Brain microvascular endothelial cell (primary cell): ENCODE measurements at regions not wholly inside any gene's neighbourhood (a gene's known extent, or its start where the extent isn't known, plus 50 kb on each side); places are given as distances from the start of the nearest gene placed in this dataset.
"Not testable (repeated sequence)": the region's sequence is repeated elsewhere in the genome, so short reads cannot be mapped to it uniquely, and the experiment has no call there.

Experiments used
- DNase-seq: peaks from one replicate; pipeline ENCODE4 v3.0.0-alpha.2; 2020
- H3K27ac ChIP-seq: fragments of 250-450 bp; sonication (Bioruptor Pico); 2 replicates; pipeline ENCODE4 v1.5.1; 2020; ENCODE audit warnings: mild to moderate bottlenecking, moderate library complexity
- H3K27me3 ChIP-seq: fragments of 250-450 bp; sonication (Bioruptor Pico); replicated peaks from 2 replicates; pipeline ENCODE4 v1.5.1; 2020; ENCODE audit warnings: mild to moderate bottlenecking
- H3K36me3 ChIP-seq: fragments of 250-450 bp; sonication (Bioruptor Pico); replicated peaks from 2 replicates; pipeline ENCODE4 v1.5.1; 2020; ENCODE audit warnings: mild to moderate bottlenecking
- H3K4me3 ChIP-seq: 2 replicates; pipeline ENCODE4 v1.5.1; 2011; ENCODE audit warnings: low read depth, mild to moderate bottlenecking, control low read depth, low read length, moderate library complexity
- in situ Hi-C: cut with HindIII; loops from 2 replicates; pipeline ENCODE4 v1.10.0; 2017; ENCODE audit warnings: low sequenced_read_pairs, low pct_ligation_motif_present
- TF ChIP-seq, protein P1 (sequence below): IDR thresholded peaks from 2 replicates; pipeline ENCODE4 v1.5.1; 2011; ENCODE audit warnings: low read depth, mild to moderate bottlenecking, moderate library complexity, low read length, control low read depth, inconsistent platforms; ENCODE audit errors: missing control alignments

DNA sequence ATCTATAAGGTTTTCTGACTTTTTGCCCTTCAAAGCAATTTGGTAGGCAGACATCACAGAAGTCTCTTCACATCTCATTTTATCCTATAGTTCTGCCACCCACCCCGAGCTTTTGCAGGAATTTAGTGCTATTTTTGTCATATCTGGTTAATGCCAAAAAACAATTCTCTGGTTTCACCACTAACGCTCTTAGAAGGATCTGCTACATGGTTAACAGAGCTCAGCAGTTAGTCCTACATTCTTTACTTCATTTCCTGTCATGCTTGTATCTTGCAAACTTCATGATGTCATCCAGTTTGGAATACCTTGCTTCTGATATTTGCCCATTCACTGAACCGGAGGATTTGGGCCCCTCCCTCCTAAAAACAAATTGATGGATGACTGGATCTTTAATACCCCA, 116.8 kb upstream of the SERPINE2 start:
- DNase-seq = no peak
- H3K27me3 ChIP-seq = no peaks in the 10 kb centered on the region
- H3K27ac ChIP-seq = no peak overlapping the region
- in situ Hi-C loops = no loop called here
- H3K36me3 ChIP-seq = no peaks in the 10 kb centered on the region
- TF ChIP-seq, protein P1, sequence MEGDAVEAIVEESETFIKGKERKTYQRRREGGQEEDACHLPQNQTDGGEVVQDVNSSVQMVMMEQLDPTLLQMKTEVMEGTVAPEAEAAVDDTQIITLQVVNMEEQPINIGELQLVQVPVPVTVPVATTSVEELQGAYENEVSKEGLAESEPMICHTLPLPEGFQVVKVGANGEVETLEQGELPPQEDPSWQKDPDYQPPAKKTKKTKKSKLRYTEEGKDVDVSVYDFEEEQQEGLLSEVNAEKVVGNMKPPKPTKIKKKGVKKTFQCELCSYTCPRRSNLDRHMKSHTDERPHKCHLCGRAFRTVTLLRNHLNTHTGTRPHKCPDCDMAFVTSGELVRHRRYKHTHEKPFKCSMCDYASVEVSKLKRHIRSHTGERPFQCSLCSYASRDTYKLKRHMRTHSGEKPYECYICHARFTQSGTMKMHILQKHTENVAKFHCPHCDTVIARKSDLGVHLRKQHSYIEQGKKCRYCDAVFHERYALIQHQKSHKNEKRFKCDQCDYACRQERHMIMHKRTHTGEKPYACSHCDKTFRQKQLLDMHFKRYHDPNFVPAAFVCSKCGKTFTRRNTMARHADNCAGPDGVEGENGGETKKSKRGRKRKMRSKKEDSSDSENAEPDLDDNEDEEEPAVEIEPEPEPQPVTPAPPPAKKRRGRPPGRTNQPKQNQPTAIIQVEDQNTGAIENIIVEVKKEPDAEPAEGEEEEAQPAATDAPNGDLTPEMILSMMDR = no peak
- no peak overlapping the region for H3K4me3 ChIP-seq

DNA sequence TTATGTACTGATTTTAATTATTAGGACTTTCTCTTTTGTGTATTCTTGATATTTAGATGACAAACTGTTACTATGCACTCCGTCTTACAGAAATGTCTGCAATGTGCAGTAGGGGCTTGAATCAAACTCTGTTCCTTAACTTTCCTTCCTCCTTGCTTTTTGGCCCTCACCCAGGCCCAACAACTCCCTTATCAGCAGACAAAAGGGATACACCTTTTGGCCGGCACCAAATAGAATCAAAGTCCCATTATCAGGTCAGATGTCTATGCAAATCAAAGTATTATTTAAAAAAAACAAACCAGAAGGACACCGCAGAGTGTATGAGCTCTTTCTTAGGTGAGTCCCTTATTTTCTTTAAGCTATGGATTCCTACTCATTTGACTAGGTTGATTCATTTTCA, 116.3 kb upstream of the SERPINE2 start:
- H3K27me3 ChIP-seq = no peaks in the 10 kb centered on the region
- in situ Hi-C loops = no loop called here
- no peak overlapping the region for H3K27ac ChIP-seq
- no peak for DNase-seq
- H3K36me3 ChIP-seq = no peaks in the 10 kb centered on the region
- TF ChIP-seq, protein P1 = no peak
- H3K4me3 ChIP-seq = no peak overlapping the region

DNA sequence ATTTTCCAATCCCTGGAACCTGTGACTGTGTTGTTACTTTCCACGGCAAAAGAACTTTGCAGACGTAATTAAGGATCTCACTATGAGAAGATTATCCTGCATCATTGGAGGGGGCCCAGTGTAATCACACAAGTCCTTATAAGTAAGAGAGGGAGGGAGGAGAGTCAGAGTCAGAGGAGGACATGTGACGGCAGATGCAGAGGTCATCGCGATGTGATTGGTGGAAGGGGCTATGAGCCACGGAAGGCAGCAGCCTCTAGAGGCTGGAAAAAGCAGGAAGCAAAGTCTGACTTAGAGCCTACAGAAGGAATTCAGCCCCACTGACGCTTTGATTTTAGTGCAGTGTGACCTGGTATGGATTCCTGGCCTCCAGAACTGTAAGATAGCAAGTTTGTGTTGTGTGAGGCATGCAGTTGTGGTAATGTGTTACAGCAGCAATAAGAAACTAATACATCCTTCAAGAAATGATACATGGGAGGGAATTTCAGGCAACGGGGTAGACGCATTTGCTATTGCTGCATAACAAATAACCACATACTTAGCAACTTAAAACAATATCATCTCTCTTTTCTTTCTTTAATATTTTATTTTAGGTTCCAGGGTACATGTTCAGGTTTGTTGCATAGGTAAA, 112.7 kb upstream of the SERPINE2 start:
- TF ChIP-seq, protein P1 = no peak
- H3K4me3 ChIP-seq = no peak overlapping the region
- DNase-seq = no peak
- no peaks in the 10 kb centered on the region for H3K27me3 ChIP-seq
- H3K27ac ChIP-seq = no peak overlapping the region
- H3K36me3 ChIP-seq = no peaks in the 10 kb centered on the region
- in situ Hi-C loops = no loop called here

DNA sequence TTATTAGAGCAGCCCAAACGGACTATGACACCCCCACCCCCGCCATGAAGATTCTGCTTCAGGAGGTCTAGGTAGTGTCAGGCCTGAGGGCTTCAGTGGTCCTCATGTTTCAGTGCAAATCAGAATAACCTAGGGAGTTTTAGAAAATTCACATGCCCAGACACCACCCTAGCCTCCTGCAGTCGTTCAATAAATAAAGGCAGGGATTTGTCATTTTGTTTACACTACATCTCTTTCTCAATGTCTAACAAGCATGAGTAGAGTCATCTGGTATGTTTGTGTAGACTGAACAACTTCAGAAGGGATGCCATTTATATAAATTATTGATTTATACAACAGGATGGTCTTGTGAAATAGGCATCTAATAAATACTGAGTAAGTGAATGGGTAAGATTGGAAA, 112.1 kb upstream of the SERPINE2 start:
- Histone ChIP-seq H3K4me3 (no peak overlapping the region), H3K27ac (no peak overlapping the region), H3K36me3 (no peaks in the 10 kb centered on the region), H3K27me3 (no peaks in the 10 kb centered on the region)
- TF ChIP-seq, protein P1 = no peak
- in situ Hi-C loops = no loop called here
- DNase-seq = no peak

DNA sequence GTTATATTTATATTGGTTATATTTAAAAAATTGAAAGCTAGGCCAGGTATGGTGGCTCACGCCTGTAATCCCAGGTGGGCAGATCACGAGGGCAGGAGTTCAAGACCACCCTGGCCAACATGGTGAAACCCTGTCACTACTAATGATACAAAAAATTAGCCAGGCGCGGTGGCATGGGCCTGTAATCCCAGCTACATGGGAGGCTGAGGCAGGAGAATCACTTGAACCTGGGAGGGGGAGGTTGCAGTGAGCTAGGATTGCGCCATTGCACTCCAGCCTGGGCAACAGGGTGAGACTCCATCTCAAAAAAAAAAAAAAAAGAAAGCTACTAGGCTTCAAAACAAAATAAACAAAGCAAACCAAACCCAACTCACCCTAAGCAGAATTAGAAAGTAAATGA, 109.0 kb upstream of the SERPINE2 start:
- H3K27me3 ChIP-seq, H3K27ac ChIP-seq, H3K4me3 ChIP-seq, DNase-seq, in situ Hi-C loops, H3K36me3 ChIP-seq: not testable (repeated sequence)

DNA sequence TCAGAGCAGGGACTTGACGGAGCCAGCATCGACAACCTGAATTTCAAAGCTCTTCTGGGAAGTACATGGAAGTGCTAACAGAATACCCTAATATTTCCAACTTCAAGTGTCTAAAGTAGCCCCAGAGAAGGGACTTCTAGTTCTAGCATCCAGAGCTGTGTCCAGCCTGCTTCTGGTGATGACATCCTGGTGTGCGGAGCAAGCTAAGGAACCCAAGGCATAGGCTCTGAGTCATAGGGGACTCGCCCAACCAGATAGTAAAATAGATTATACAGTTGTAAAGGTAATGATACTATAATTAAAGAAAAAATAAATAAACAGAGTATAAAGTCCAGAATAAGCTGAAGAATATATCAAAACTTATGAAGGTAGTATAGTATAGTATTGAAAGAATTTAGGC, 108.1 kb upstream of the SERPINE2 start:
- no peaks in the 10 kb centered on the region for H3K27me3 ChIP-seq
- no peaks in the 10 kb centered on the region for H3K36me3 ChIP-seq
- TF ChIP-seq, protein P1 = no peak
- no peak overlapping the region for H3K4me3 ChIP-seq
- no peak overlapping the region for H3K27ac ChIP-seq
- DNase-seq = peak; percentile 65
- in situ Hi-C loops = no loop called here
